ENCODE measurements at regions not wholly inside any gene's neighbourhood (a gene's known extent, or its start where the extent isn't known, plus 50 kb on each side); places are given as distances from the start of the nearest gene placed in this dataset.
A peak's percentile ranks its signal among the peaks of the same experiment; 100 is the strongest.

GRCh38 chr1:5651473-5651872 is 340.8 kb downstream of the NPHP4 start:
- Histone ChIP-seq H3K27ac (no peak overlapping the region), H3K4me3 (no peak overlapping the region)
- no peak for DNase-seq (ENCODE audit: low spot score)
- no peak for TF ChIP-seq CTCF (IDR thresholded peaks at IDR 0.05)

DNA sequence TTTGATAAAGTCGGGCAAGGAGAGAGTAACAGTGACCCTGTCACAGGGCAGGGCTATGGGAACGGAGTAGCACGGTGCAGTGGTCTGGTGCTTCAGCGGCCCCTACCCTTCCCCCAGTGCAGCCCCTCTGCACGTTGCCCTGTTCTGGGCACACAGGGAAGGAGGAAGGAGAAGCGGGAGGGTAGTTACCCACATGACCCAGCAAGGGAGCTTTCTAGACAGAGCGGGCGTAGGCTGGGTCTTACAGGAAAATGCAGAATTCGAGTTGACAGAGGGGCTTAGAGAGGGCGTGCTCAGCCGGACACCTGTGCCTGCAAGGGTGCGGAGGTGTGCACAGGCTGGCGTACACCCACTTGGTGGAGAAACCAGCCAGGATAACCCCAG is 341.2 kb downstream of the NPHP4 start:
- TF ChIP-seq CTCF (IDR thresholded peaks at IDR 0.05) = no peak
- no peak overlapping the region for H3K27ac ChIP-seq

DNA sequence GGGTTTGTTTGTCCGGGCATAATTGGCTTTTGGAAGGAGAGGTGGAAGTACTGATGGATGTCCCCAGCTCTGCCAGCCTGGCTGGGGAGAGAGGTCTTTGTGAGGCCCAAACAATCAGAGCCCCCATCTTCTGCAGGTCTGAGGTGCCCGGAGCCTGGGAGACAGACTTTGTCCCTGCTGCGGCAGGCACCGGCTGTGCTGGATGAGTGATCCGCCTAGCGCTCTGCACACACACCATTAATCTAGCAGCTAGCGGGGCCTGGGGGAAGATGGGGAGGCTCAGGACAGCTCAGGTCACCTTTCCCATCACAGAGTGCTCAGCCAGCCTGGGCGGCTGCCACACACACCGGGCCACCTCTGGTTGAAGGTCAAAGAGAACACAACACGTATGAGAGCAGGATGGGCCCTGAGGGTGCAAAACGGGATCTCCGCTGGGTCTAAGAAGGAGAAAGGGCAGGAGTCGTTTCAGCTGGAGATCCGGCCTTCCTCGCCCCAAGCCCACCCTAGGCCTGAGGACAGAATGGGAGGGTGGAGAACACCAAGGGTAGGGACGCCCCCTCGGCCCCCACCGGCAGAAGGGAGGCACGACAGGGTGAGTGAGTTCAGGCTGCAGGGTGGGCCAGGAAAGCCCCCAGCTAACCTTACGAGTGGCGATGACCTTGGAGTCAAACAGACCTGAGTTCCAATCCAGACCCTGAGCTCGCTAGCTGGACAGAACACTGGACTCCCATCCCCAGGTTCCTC is 341.8 kb downstream of the NPHP4 start:
- Histone ChIP-seq H3K27ac (no peak overlapping the region), H3K4me3 (no peak overlapping the region)
- TF ChIP-seq CTCF (IDR thresholded peaks at IDR 0.05) = no peak
- no peak for DNase-seq (ENCODE audit: low spot score)

More for the DNA sequence above, 341.2 kb downstream of the NPHP4 start:
- DNase-seq (ENCODE audit: low spot score) = no peak
- H3K4me3 ChIP-seq = no peak overlapping the region

- no peak for TF ChIP-seq CTCF (IDR thresholded peaks at IDR 0.05)
- no peak overlapping the region for H3K27ac ChIP-seq
- no peak overlapping the region for H3K4me3 ChIP-seq
- no peak for DNase-seq (ENCODE audit: low spot score)
Observed at GRCh38 chr1:5649795-5650194, 342.4 kb downstream of the NPHP4 start.

- Histone ChIP-seq H3K4me3 (no peak overlapping the region), H3K27ac (no peak overlapping the region)
- no peak for DNase-seq (ENCODE audit: low spot score)
- TF ChIP-seq CTCF (IDR thresholded peaks at IDR 0.05) = no peak
Observed at GRCh38 chr1:5649166-5649551, 343.1 kb downstream of the NPHP4 start.

GRCh38 chr1:5648410-5649165 is 343.6 kb downstream of the NPHP4 start:
- no peak for TF ChIP-seq CTCF (IDR thresholded peaks at IDR 0.05)
- Histone ChIP-seq H3K27ac (no peak overlapping the region), H3K4me3 (no peak overlapping the region)
- DNase-seq (ENCODE audit: low spot score) = no peak

DNA sequence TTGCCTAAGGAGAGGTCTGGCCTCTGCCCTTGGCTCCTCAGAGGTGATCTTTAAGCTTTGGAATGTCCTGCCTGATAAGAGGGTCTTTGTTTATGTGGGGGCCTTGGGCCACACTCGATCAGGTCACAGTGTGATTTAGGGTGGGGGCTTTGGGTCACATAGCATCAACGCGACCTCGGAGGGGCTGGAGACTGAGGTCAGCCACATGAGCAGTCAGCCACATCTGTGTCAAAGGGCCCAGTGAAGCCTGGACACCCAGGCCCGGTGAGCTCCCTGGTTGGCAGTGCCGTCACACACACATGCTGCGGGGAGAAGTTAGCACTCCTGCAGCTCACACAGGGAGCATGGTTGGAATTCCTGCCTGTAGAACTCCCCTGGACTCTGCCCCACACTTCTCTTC is 345.0 kb downstream of the NPHP4 start:
- no peak for TF ChIP-seq CTCF (IDR thresholded peaks at IDR 0.05)
- H3K27ac ChIP-seq = no peak overlapping the region
- peak; percentile 53 for DNase-seq (ENCODE audit: low spot score)

More for the DNA sequence above, 345.0 kb downstream of the NPHP4 start:
- no peak overlapping the region for H3K4me3 ChIP-seq
